Activated CD4-positive, alpha-beta T cell treated with anti-CD3 and anti-CD28 coated beads for 48 hours (primary cell): ENCODE measurements at regions not wholly inside any gene's neighbourhood (a gene's known extent, or its start where the extent isn't known, plus 50 kb on each side); places are given as distances from the start of the nearest gene placed in this dataset.
"Not testable (repeated sequence)": the region's sequence is repeated elsewhere in the genome, so short reads cannot be mapped to it uniquely, and the experiment has no call there.

Experiments
- DNase-seq: peaks from one replicate; pipeline ENCODE4 v3.0.0-alpha.2; 2020

- no peak for DNase-seq
These were observed 87.5 kb upstream of the TMEM170B start for GRCh38 chr6:11450037-11450436.

- DNase-seq = no peak
These were observed 88.1 kb upstream of the TMEM170B start for GRCh38 chr6:11449408-11449807.

- no peak for DNase-seq
These were observed 89.5 kb upstream of the TMEM170B start for GRCh38 chr6:11448038-11448437.

- DNase-seq = no peak
These were observed 90.3 kb upstream of the TMEM170B start for GRCh38 chr6:11447265-11447664.

GRCh38 chr6:11445146-11445545 is 92.4 kb upstream of the TMEM170B start:
- DNase-seq = no peak

- DNase-seq = not testable (repeated sequence)
These were observed 94.4 kb upstream of the TMEM170B start for GRCh38 chr6:11443125-11443524.

GRCh38 chr6:11442495-11442894 is 95.1 kb upstream of the TMEM170B start:
- no peak for DNase-seq

GRCh38 chr6:11439876-11440275 is 97.7 kb upstream of the TMEM170B start:
- DNase-seq = no peak

GRCh38 chr6:11439017-11439420 is 98.5 kb upstream of the TMEM170B start:
- DNase-seq = no peak

- DNase-seq = no peak
These were observed 99.6 kb upstream of the TMEM170B start for GRCh38 chr6:11437824-11438459.

GRCh38 chr6:11436508-11437096 is 100.9 kb upstream of the TMEM170B start:
- no peak for DNase-seq

GRCh38 chr6:11434565-11435326 is 102.8 kb upstream of the TMEM170B start:
- no peak for DNase-seq

GRCh38 chr6:11433860-11434259 is 103.7 kb upstream of the TMEM170B start:
- DNase-seq = no peak

- no peak for DNase-seq
These were observed 104.7 kb upstream of the TMEM170B start for GRCh38 chr6:11432713-11433450.

GRCh38 chr6:11432091-11432490 is 105.5 kb upstream of the TMEM170B start:
- no peak for DNase-seq

GRCh38 chr6:11431455-11431937 is 106.1 kb upstream of the TMEM170B start:
- DNase-seq = no peak

GRCh38 chr6:11430036-11430435 is 107.5 kb upstream of the TMEM170B start:
- DNase-seq = no peak

- no peak for DNase-seq
These were observed 108.0 kb upstream of the TMEM170B start for GRCh38 chr6:11429577-11429976.

- no peak for DNase-seq
These were observed 108.7 kb upstream of the TMEM170B start for GRCh38 chr6:11428895-11429294.

GRCh38 chr6:11428371-11428770 is 109.2 kb upstream of the TMEM170B start:
- DNase-seq = no peak

GRCh38 chr6:11427723-11428245 is 109.8 kb upstream of the TMEM170B start:
- DNase-seq = no peak

GRCh38 chr6:11427091-11427722 is 110.3 kb upstream of the TMEM170B start:
- DNase-seq = no peak

GRCh38 chr6:11426571-11426970 is 111.0 kb upstream of the TMEM170B start:
- DNase-seq = no peak
